ENCODE measurements at regions not wholly inside any gene's neighbourhood (a gene's known extent, or its start where the extent isn't known, plus 50 kb on each side); places are given as distances from the start of the nearest gene placed in this dataset.
"Not testable (repeated sequence)": the region's sequence is repeated elsewhere in the genome, so short reads cannot be mapped to it uniquely, and the experiment has no call there.

DNA sequence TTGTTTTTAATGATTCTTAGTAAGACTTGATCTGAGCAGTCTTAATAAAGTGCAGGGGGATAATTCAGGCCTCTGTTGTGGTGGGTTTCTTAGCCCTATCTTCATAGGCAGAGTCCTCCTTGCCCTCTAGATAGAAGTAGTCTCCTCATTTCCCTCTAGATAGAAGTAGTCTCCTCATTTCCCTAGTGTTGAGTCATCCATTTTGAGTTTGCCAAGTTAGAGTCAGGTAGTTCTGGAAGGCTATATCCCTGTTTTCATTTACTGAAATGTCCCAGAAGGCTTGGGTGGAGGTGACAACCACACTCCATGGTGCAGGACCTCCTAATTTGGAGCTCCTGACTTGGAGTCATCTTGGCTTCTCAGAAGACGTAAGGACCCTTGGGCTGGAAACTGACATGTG, 384.6 kb downstream of the MLLT3 start:
- no peak for DNase-seq

DNA sequence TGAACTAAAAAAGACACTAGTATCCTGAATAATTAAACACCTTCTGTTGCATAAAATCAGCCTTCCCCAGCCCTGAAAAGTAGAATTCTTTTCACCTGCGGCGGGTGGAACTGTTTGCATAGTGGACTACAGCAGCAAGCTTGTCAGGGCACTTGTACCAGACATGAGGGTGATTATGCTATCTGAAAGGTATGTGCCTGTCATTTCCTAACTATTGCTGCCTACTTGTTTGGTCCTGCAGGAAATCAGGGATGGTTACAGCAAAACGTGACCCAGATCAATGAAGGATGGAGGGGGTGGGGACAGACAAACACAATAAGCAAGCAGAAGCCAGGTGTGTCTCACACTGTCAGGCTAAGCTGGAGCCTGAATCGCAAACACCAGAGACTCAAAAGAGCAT, 385.6 kb downstream of the MLLT3 start:
- DNase-seq: peak; percentile 93

DNA sequence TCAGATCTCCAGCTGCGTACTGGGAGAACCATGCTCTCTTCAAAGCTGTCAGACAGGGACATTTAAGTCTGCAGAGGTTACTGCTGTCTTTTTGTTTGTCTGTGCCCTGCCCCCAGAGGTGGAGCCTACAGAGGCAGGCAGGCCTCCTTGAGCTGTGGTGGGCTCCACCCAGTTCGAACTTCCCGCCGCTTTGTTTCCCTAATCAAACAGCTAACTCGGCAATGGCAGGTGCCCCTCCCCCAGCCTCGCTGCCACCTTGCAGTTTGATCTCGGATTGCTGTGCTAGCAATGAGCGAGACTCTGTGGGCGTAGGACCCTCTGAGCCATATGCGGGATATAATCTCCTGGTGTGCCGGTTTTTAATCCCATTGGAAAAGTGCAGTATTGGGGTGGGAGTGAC, 387.1 kb downstream of the MLLT3 start:
- not testable (repeated sequence) for DNase-seq

DNA sequence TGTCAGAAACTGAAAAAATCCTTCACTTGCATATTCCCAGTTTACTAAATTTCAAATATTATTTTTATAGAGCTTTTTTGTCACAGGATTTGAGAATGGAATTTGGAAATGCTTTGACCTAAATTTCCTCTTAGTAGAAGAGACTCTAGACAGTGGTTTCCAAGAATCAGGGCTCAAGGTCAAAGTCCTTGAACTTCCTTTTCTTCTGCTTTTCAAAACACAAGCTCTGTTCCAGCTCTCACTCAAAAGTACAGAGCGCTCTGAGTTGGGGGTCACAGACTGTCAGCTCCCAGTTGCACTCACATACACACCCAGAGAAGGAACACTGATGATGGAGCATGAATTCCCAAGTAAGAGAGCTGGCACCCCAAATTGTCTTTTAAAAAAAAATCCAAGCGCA, 394.2 kb downstream of the MLLT3 start:
- no peak for DNase-seq

DNA sequence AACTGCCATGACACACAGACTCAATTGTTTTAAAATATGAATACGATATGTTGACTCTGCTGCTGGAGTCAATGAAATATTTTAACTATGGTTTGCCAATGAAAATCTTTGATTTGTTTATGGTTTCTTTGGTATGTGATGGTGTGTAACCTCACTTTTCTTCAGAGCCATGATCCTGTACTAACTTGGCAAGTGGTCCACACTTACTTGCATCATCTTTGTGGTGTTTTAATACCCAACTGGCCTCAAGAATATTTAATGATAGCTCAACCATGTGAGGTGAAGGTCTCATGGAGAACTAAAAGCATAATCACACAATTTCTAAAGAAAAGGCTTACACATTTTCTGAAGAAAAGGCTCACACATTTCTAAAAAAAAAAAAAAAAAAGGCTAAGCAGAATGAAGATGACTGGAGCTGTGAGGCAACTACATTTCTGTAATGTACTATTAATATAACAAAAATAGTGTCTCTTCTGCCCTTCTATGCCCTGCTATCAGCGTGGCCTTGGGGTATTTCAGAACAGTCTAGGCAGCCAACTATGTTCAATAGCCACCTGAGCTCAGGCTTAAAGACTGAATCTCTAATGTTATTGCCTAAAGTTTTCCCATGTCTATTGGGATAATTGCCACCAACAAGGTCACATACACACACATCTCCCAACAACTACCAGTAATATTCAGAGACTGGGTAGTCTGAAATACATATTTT, 395.0 kb downstream of the MLLT3 start:
- DNase-seq: no peak

DNA sequence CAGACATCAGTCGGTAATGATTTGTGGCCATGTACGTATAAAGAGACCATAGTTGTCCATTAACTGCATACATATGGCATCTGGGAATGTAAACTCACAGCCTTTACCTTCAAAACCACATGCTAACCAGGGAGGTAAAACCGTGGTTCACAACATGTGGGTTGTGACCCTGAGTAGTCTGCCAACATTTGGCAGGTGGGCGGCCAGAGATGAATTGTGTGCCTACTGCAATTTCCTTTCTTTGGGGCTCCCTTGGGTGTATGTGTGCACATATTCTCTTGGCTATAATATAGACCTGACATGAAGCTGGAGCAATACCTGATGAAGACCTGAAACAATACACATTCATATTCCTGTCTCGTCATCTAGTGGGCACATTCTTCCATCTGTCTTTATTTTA, 396.0 kb downstream of the MLLT3 start:
- no peak for DNase-seq

DNA sequence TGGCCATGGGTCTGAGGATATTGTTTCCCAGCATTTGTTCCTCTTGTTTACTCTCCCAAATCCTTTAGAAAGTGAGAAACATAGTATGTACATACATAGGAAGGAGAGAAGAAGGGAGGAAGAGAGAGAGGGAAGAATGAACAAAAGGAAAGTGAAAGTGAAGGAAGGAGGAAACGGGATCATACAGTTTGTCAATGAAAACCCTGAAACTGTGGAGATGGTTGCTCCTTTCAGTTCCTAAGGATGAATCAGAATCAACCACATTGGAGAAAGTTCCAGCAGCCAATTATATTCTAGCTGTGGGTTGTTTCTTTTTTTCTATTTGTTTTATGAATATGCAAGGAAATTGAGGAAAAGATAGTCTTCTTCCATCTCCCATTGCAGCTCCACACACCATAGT, 396.5 kb downstream of the MLLT3 start:
- DNase-seq: no peak

DNA sequence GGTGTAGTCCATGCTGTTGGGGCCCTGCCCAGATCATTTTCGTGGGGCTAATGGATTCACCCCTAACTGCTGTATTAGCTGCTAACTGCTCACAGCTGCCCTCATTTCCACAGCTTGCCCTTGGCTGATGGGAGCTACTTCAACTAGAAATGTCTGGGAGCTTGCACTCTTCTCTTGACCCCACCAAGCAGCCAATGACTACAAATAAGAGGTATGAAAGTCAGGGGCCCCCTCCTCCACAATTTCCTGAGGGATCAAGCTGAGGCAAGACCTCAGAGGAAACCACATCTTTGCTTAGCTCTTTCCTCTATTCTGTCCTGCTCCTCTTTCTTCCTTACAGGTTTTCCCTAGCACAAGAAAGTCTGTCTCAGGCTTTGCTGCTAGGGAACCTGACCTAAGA, 397.5 kb downstream of the MLLT3 start:
- no peak for DNase-seq

DNA sequence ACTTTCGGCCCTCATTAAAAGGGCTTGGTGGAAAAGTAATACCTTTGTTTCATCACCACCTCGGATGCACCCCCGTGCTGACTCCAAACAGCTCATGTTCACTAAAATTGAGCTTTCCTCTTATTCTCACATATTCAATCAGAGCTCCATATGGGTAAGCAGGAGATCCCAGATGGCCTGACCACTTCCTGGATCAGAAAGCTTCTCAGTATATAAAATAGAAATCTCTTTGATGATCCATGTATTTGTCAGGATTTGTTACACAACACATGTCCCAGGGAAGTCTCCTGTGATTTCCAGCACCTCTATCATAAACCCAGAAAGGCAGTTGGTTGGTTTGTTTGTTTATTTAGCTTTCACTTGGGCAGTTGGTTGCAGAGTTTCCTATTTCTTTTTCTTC, 402.0 kb downstream of the MLLT3 start:
- DNase-seq: no peak

DNA sequence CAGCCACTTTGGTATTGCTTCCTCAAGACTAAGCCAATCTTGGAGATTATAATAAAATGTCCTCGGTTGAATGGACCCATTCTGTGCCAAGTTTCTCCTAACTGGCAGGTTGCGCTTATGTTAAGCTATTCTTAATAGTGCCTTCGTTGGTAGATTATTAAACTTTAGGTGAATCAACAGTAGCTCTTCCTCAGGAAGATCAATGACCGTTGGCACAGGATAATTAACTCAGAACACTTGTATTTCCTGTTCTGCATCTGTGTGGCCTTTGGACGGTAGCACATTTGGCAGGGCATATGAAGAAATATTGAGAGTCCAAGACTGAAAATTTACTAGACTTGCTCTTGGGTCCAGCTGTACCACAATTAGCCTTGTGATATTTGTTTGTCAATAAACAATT, 402.9 kb downstream of the MLLT3 start:
- no peak for DNase-seq

DNA sequence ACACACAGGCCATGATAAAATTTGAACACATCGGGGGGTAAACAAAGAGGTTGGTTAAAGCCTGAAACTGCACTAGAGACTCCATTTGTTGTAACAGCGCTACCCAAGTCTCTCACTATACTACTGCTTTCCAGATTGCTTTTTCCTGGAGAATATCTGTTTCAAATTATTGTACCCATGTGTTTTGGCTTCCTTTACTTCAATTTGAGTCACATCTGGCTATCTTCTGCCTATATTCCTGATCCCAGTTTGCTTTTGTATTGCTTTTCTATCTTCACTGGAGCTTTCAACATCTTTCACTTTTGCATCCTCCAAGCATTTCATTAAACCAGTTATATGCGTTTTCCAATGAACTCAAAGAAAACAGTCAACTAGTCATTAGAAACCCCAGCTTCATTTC, 404.7 kb downstream of the MLLT3 start:
- DNase-seq: no peak

DNA sequence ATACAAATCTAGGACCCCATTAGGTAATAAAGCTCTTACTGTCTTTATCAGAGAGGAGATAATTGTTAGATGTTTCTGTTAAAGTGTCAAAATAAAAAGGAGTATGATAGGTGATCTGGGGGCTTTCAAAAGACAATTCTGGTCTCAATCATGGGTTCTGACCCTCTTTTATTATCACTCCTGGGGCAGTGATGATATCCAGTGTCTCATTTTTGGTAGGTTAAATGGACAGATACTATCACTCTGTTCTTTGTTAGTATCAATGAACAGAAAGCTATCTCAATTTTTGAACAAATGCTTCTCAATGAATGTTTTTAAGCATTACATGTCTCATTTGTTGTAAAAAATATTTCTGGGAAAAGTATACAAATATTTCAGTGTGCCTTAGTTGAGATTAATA, 405.9 kb downstream of the MLLT3 start:
- no peak for DNase-seq

DNA sequence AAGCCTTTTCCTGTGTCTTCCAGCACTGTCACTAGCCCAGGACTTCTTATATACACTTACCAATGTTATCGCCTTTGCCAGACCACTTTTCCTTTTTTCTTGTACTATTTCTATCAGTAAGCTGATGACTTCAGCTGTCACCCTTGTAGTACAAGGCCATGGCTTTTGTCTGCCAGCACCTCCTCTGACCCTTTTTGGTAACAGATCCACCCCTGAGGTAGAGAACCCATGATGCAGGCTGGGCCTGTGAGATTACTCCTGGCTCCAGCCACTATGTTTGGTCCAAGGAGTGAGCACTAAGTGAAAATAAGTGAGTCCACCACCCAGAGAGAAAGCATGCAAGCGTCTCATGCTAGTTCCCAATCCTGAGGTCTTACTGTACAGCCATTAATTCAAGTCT, 406.7 kb downstream of the MLLT3 start:
- DNase-seq: no peak

DNA sequence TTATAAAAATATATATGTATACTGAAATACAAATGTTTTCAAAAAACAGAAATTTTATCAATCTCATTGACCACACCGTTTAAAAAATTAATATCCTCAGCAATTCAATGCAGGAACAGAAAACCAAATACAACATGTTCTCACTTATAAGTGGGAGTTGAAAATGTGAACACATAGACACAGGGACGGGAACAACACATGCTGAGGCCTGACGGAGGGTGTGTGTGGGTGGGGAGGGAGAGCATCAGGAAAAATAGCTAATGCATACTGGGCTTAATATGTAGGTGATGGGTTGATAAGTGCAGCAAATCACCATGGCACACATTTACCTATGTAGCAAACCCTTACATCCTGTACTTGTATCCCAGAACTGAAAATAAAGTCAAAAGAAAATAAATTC, 409.5 kb downstream of the MLLT3 start:
- DNase-seq: no peak

DNA sequence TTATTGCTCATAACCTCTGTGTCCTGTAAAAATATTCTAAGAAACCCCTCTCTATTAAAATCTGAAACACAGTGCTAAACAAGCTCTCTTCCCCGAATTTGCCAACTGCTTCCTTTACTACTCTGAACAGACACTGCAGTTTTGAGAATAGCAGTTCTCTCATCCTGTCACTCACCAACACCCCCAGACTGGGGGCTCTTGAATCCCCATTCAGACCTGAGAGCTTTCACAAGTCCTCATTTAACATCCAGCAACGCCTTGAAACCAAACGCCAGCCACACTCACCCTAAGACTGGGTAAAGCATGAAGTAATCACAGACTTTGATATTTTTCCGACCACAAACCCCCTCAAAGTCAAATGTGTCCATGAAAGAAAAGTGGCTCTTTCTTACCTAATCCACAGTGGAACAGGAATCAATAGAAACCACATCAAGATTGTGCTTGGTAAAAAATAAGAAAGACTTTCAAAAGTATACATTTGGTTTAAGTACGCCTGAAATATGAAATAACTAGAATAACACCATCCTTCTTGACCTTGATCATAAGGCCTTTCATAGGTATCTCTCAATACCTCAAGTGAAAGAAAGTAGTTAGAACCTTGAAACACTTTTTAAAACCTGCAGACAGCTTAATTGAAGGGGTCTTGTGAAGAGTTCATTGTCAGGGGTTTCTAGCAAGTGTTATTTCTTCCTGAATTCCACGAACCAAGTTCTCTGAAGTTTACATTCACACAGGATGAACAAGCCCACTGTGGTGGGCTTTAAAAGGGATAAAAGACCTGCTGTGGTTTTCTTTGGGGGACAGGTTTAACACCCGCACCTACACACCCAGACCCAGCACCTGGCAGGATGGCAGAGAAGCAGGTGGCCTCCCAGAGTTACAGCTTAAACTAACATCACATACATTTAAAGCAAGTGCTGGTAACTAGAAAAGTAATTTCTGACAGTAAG, 412.6 kb downstream of the MLLT3 start:
- DNase-seq: no peak

DNA sequence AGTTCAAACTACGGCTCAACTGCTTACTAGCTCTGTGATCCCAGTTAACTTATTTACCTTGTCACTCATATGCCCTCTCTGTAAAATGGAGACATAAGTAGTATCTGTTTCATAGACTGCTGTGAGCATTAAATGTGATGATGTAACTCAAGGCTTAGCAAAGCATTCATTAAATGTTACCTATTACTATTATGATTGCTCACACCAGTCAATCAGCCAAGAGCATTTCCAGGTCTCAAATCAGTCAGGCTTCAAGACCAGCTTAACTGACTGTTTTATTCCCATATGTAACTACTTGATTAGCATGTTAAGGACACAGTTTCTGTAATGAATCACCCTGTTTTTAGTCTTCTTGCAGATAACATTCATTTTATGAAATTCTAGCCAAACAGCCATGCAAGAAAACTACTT, 413.3 kb downstream of the MLLT3 start:
- DNase-seq: no peak

DNA sequence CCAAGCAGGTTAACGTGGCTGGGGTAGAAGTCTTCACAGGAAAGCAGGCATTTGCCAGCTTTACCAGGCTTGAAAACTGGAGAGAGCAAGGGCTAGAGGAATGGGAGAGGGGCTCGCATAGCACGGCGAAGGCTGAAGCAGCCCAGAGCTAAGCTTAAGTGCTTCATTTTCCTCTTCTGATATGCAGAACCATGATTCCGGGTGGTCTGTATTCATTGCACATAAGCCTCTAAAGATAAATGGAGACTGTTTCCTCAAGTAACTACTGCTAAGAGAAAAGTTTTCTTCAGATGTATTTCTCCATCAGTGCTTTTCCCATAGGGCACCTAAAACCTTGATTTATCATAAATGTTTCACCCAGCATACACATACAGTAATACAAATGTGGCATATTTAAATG, 414.1 kb downstream of the MLLT3 start:
- no peak for DNase-seq

DNA sequence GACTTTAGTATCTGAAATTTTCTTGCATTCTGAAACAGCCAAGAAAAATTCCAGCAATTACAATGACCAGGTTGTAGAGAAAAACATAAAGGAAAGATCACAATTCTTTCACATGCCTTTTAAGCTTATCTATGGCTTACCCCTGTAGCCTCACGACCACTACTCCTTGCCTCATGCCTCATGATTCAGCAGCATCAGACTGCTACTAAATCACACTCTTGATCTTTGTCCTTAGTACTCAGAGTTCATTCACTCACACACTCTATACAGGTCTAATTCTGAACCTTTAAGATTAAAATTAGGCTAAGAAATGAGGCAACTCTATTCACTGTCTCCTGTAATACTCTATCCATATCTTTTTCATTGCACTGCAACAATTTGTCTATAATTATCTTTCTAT, 415.1 kb downstream of the MLLT3 start:
- DNase-seq: no peak

DNA sequence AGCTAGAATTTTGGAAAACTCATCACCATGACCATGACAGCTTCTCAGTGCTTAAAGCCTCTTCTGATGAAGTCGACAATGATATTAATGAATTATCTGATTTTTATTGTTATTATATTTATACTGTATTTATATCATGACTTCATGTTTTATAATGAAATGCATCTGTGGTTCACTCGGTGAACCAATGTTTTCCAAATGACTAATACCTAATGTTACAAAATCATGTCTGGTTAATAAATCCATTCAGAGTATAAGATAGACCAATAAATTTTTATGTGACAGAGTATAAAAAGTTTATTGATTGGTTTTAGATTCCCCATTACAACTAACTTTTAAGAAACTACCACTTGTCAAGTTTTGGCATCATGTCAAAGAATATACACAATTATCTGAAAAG, 416.5 kb downstream of the MLLT3 start:
- DNase-seq: no peak

DNA sequence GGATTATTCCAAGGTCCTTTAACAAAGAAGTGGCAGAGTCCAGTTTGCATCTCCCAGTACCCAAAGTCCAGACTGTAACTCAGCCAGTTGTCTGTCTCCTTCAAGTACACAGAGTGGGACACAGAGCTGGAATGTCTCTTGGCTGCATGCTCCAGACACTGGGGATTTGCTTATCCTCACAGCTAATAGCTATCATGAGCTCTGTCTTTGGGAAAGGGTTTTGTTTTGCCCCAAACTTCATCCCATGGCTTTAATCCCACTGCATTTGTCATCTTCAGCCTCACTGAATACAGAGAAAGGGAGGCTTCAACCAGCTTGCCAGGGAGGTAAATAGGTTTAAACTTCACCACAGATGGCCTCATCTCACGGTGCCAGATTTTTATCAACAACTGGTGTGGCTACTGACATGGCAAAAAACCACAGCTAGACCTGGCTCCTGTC, 412.2 kb upstream of the SLC24A2 start:
- no peak for DNase-seq

DNA sequence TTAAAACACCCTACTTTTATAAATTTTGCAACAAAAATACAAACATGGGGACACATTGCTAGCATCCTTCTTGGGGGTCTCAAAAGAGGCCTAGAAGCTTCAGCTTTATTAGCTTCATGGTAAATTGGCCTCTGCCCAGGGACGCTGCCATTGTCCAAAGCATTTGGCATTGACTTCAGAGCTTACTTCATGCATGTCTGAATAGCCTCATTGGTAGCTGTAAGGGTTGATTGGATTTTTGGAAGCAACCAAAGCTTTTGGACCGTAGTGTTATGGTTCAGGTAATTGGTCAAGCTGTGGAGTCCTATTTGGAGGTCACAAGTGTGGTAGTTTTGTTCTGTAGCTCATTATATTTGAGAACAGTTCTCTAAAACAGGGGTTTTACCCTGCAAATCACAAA, 411.7 kb upstream of the SLC24A2 start:
- no peak for DNase-seq

DNA sequence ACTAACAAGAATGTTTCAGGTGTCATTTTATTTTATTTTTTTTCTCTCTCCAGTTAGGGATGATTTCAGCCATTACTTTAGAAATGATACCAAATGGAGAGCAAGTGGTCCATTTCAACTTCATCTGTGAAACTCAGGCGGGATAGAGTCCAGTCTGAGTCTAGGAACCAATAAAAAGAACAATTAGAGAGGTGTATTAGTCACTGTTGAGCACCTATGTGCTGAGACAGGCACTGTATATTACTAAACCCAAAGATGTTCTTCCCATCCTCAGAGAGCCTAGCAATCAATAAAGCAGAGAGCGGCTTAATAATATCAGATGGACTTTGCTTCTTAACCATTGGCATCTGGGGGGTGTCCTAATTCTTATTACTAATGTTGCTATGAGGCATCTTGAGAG, 410.3 kb upstream of the SLC24A2 start:
- no peak for DNase-seq

DNA sequence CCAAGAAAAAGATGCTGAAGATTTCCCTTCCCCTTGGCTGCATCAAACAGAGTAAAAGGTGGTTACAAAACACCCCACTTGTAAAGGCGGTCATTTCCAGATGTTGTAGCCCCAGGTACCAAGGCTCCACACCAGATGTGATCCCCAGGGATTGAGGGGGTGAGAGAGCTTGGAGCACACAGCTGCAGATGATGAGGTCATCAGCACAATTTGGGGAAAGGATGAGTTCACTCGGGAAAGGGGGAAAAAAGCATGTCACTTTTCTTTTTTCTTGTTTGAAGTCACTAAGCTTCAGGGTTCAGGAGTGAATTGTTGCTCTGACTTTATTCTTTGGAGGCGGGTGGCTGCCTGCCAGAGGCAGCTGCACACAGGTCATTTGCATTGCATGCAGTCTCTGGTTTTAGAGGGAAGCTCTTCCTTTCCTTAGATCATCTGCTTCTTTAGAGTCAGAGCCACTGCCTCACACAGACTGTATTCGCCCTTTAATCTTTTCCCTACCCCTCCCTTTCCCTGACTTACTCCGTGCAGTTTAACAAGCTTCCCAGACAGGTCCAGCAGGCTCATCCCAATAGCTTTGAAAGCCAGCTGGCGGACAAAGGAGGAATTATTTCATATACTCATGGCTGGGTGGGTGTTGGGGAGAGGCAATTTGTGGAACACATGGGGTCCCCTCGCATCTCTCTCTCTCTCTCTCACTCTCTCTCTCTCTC, 409.3 kb upstream of the SLC24A2 start:
- DNase-seq: peak; percentile 12
